ENCODE measurements at regions not wholly inside any gene's neighbourhood (a gene's known extent, or its start where the extent isn't known, plus 50 kb on each side); places are given as distances from the start of the nearest gene placed in this dataset.

- no peak for FAIRE-seq
- ChIA-PET POLR2A (no interaction called here), CTCF (interaction anchor here (0.8 kb wide), 1 partner anchor 12 kb away, joined by 5 read pairs; no protein-coding TSS in a partner anchor)
- TF ChIP-seq BHLHE40 (IDR thresholded peaks at IDR 0.05; ENCODE audit: low read depth, low read length) (no peak), POLR2A (IDR thresholded peaks at IDR 0.05; ENCODE audit: low read length) (no peak), ZNF302 (CRISPR knock-in tag; IDR thresholded peaks at IDR 0.05) (no peak), JUN (IDR thresholded peaks at IDR 0.05) (no peak), CHD4 (IDR thresholded peaks at IDR 0.05; ENCODE audit: borderline replicate concordance) (no peak), CTCF (IDR thresholded peaks at IDR 0.05) (no peak), JUNB (IDR thresholded peaks at IDR 0.05) (no peak), SREBF2 (IDR thresholded peaks at IDR 0.05) (no peak)
- DNase-seq (ENCODE audit: low read depth in 1 of 2, low spot score in 1 of 2), result no peak
- Histone ChIP-seq H3K9me3 (no peaks in the 10 kb centered on the region), H3K4me2 (no peak overlapping the region), H3K4me1 (no peaks in the 10 kb centered on the region), H3K27ac (no peak overlapping the region), H3K4me3 (no peak overlapping the region)
- ATAC-seq, result no peak
- 23% methylated on average over 5 of the region's 5 CpGs for WGBS (ENCODE audit: missing lambda C conversion rate)
These were observed 135.8 kb upstream of the FRG1 start for GRCh38 chr4:189804894-189805293.

GRCh38 chr4:189806506-189806905 is 134.2 kb upstream of the FRG1 start:
- FAIRE-seq (no peak), ATAC-seq (no peak), DNase-seq (ENCODE audit: low read depth in 1 of 2, low spot score in 1 of 2) (no peak)
- Histone ChIP-seq H3K27ac (no peak overlapping the region), H3K4me1 (no peaks in the 10 kb centered on the region), H3K4me2 (no peak overlapping the region), H3K4me3 (no peak overlapping the region), H3K9me3 (no peaks in the 10 kb centered on the region)
- 60% methylated on average over 6 of the region's 6 CpGs for WGBS (ENCODE audit: missing lambda C conversion rate)
- POLR2A ChIA-PET, result no interaction called here
- no peak for TF ChIP-seq FOXS1 (CRISPR knock-in tag; IDR thresholded peaks at IDR 0.05)
- TF ChIP-seq ESRRA (IDR thresholded peaks at IDR 0.05; ENCODE audit: borderline replicate concordance, low read length), result no peak
- TF ChIP-seq MAFK (IDR thresholded peaks at IDR 0.05; ENCODE audit: partially characterized antibody), result no peak
- no peak for TF ChIP-seq CBX8 (IDR thresholded peaks at IDR 0.05)
- no peak for TF ChIP-seq HOXB13 (CRISPR knock-in tag; IDR thresholded peaks at IDR 0.05; ENCODE audit: low read depth)
- no peak for TF ChIP-seq BCL3 (IDR thresholded peaks at IDR 0.05)
- TF ChIP-seq MAZ (IDR thresholded peaks at IDR 0.05; ENCODE audit: borderline replicate concordance, low read depth, low read length), result no peak
- TF ChIP-seq ELK1 (IDR thresholded peaks at IDR 0.05; ENCODE audit: low read depth, low read length), result no peak
- TF ChIP-seq RFX5 (IDR thresholded peaks at IDR 0.05), result no peak
- TF ChIP-seq NR3C1 (IDR thresholded peaks at IDR 0.05), result no peak
- TF ChIP-seq CHD2 (IDR thresholded peaks at IDR 0.05; ENCODE audit: low read length, partially characterized antibody), result no peak
- no peak for TF ChIP-seq CEBPB (IDR thresholded peaks at IDR 0.05)
- no peak for TF ChIP-seq CTCF (IDR thresholded peaks at IDR 0.05)
- no peak for TF ChIP-seq RARB (CRISPR knock-in tag; IDR thresholded peaks at IDR 0.05)
- no peak for TF ChIP-seq HEYL (CRISPR knock-in tag; IDR thresholded peaks at IDR 0.05)
- no peak for TF ChIP-seq POLR2AphosphoS2 (conservative IDR thresholded peaks at IDR 0.05; ENCODE audit: low read length)
- no peak for TF ChIP-seq NFE2L2 (conservative IDR thresholded peaks at IDR 0.05; ENCODE audit: low read length)
- TF ChIP-seq GATA3 (IDR thresholded peaks at IDR 0.05; ENCODE audit: borderline replicate concordance), result no peak
- no peak for TF ChIP-seq NPAS2 (CRISPR knock-in tag; IDR thresholded peaks at IDR 0.05; ENCODE audit: borderline replicate concordance)
- TF ChIP-seq HES2 (IDR thresholded peaks at IDR 0.05), result no peak
- CTCF ChIA-PET, result interaction anchor here (0.7 kb wide), 1 partner anchor 14 kb away, joined by 3 read pairs; no protein-coding TSS in a partner anchor

Measured in A549 (cell line).